CD14-positive monocyte (primary cell): ENCODE measurements at regions not wholly inside any gene's neighbourhood (a gene's known extent, or its start where the extent isn't known, plus 50 kb on each side); places are given as distances from the start of the nearest gene placed in this dataset.
A peak's percentile ranks its signal among the peaks of the same experiment; 100 is the strongest.

Source experiments
- DNase-seq, 3 donors: peaks; one replicate each; pipeline ENCODE4 v3.0.0-alpha.2; 2011 to 2022
- H2AFZ ChIP-seq: 2 replicates; pipeline ENCODE4 v1.6.0; 2012; ENCODE audit warnings: mild to moderate bottlenecking, low read depth, low read length, inconsistent platforms; ENCODE audit not compliant: insufficient read depth, poor library complexity, severe bottlenecking
- H3K27ac ChIP-seq, 2 donors: 1 replicate in 1 of 2; 2 replicates in 1 of 2; pipeline ENCODE4 v1.5.1; 2012 to 2013; ENCODE audit warnings: low read length in 2 of 2, control low read depth in 1 of 2, inconsistent platforms in 1 of 2, low read depth in 1 of 2, mild to moderate bottlenecking in 1 of 2
- H3K27me3 ChIP-seq, 2 donors: one replicate each; pipeline versions ENCODE4 v1.6.0 to v1.6.1; 2011 to 2013; ENCODE audit warnings: low read length in 2 of 2; ENCODE audit not compliant: control insufficient read depth in 2 of 2, insufficient read depth in 2 of 2
- H3K36me3 ChIP-seq, 2 donors: replicated peaks in 1 of 2; 1 replicate in 1 of 2; 2 replicates in 1 of 2; pipeline versions ENCODE4 v1.5.1 to v1.6.1; 2012 to 2013; ENCODE audit warnings: low read length in 2 of 2, control low read depth in 1 of 2, inconsistent platforms in 1 of 2, mild to moderate bottlenecking in 1 of 2; ENCODE audit not compliant: insufficient read depth in 2 of 2, control insufficient read depth in 1 of 2
- H3K4me1 ChIP-seq, 2 donors: 1 replicate in 1 of 2; 2 replicates in 1 of 2; pipeline versions ENCODE4 v1.5.1 to v1.6.1; 2012 to 2013; ENCODE audit warnings: low read length in 2 of 2, control low read depth in 1 of 2, inconsistent platforms in 1 of 2, mild to moderate bottlenecking in 1 of 2, moderate library complexity in 1 of 2; ENCODE audit not compliant: insufficient read depth in 2 of 2, control insufficient read depth in 1 of 2
- H3K4me2 ChIP-seq: replicated peaks from 2 replicates; pipeline ENCODE3; 2012; ENCODE audit warnings: low read length, moderate library complexity, mild to moderate bottlenecking; ENCODE audit not compliant: poor library complexity, severe bottlenecking; ENCODE audit errors: extremely low read depth
- H3K4me3 ChIP-seq, 3 experiments: fragments of 200-600 bp in 1 of 3; sonication (generic) in 1 of 3; replicated peaks in 1 of 3; 1 replicate in 2 of 3; 2 replicates in 1 of 3; pipeline ENCODE4 v1.5.1; 2011 to 2013; ENCODE audit warnings: low read length in 3 of 3, mild to moderate bottlenecking in 3 of 3, control low read depth in 2 of 3, low read depth in 2 of 3, inconsistent platforms in 1 of 3, moderate library complexity in 1 of 3
- H3K79me2 ChIP-seq: 2 replicates; pipeline ENCODE4 v1.6.0; 2012; ENCODE audit warnings: mild to moderate bottlenecking, control low read depth, inconsistent platforms, low read length, moderate library complexity; ENCODE audit not compliant: insufficient read depth
- H3K9ac ChIP-seq: 2 replicates; pipeline ENCODE4 v1.6.0; 2017; ENCODE audit warnings: low read length, mild to moderate bottlenecking; ENCODE audit not compliant: insufficient read depth, poor library complexity, severe bottlenecking
- H3K9me3 ChIP-seq, 2 donors: replicated peaks in 1 of 2; 1 replicate in 1 of 2; 2 replicates in 1 of 2; pipeline versions ENCODE4 v1.5.1 to v1.6.1; 2012 to 2013; ENCODE audit warnings: low read length in 2 of 2, control low read depth in 1 of 2; ENCODE audit not compliant: control insufficient read depth in 1 of 2, insufficient read depth in 1 of 2
- H4K20me1 ChIP-seq: 2 replicates; pipeline ENCODE4 v1.6.0; 2012; ENCODE audit warnings: mild to moderate bottlenecking, low read length, control low read depth, moderate library complexity; ENCODE audit not compliant: insufficient read depth
- H3K27ac Mint-ChIP-seq, 7 donors: one replicate each; pipeline ENCODE4 v1.8.0; 2020; ENCODE audit warnings: mild to moderate bottlenecking in 7 of 7, mixed read lengths in 7 of 7, moderate library complexity in 6 of 7, inconsistent platforms in 2 of 7
- H3K27me3 Mint-ChIP-seq, 3 donors: one replicate each; pipeline ENCODE4 v1.8.0; 2021 to 2022; ENCODE audit warnings: low read depth in 3 of 3, mild to moderate bottlenecking in 3 of 3, mixed read lengths in 3 of 3, moderate library complexity in 3 of 3, inconsistent platforms in 1 of 3
- H3K36me3 Mint-ChIP-seq, 2 donors: one replicate each; pipeline ENCODE4 v1.8.0; 2020; ENCODE audit warnings: mixed read lengths in 2 of 2, inconsistent platforms in 1 of 2, mild to moderate bottlenecking in 1 of 2
- H3K4me1 Mint-ChIP-seq: one replicate; pipeline ENCODE4 v1.8.0; 2020; ENCODE audit warnings: mild to moderate bottlenecking, mixed read lengths
- H3K4me3 Mint-ChIP-seq, 2 donors: one replicate each; pipeline ENCODE4 v1.8.0; 2020; ENCODE audit warnings: mild to moderate bottlenecking in 2 of 2, mixed read lengths in 2 of 2, moderate library complexity in 1 of 2
- H3K9me3 Mint-ChIP-seq, 7 donors: one replicate each; pipeline ENCODE4 v1.8.0; 2020 to 2022; ENCODE audit warnings: mixed read lengths in 7 of 7, mild to moderate bottlenecking in 6 of 7, moderate library complexity in 6 of 7, inconsistent platforms in 2 of 7
- WGBS: methylation state at CpG from one replicate; pipeline ENCODE4 v1.1.5; 2013; ENCODE audit warnings: missing lambda C conversion rate; ENCODE audit not compliant: insufficient coverage; 5-methylcytosine and 5-hydroxymethylcytosine counted together
- intact Hi-C, 2 donors: fragments of 100-400 bp; cut with micrococcal nuclease; formaldehyde crosslinking; loops; one replicate each; pipeline versions ENCODE4 v1.15.0 to v1.15.1; 2023
- TF ChIP-seq, protein P1 (sequence below): fragments of 200-600 bp; IDR thresholded peaks from one replicate; pipeline ENCODE4 v1.8.0; 2022; ENCODE audit warnings: antibody characterized with exemption, mild to moderate bottlenecking

DNA sequence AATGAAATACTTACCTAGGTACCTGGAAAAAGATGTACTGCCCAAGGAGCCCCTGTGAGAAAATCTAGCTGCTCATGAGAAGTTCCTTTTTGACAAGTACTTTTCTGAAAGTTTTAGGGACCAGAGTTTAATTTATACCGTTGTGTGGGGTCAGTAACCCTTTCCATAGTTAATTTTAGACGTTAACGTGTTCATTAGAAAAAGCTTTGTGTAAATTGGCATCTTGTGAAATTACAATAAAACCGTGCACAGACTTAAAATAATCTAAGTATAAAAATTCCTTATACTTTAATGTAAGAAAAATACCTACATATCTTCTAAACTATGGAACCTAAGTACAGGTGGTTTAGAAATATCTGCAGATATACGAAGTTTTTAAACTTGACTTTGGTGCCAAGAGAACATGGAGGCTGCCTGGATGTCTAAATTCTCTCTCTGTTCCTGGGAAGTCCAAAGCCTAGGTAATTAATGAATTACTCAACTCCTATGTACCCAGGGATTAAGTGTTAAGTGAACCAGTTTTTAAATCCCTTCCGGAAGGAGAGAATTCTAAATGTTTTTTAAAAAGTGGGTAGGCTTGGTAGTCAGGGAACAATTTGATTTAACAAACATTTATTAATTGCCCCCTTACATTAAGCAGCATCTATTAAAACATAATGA, 50.2 kb upstream of the PDX1 start:
- peaks cover 14 to 30% of the 10 kb centered on the region in 2 donors for H3K27me3 ChIP-seq
- WGBS: no CpG with 5 or more reads among the region's 6 CpGs
- H3K9me3 ChIP-seq: no peaks in the 10 kb centered on the region
- Mint-ChIP-seq H3K4me1 (no peaks in the 10 kb centered on the region), H3K27ac (no peak overlapping the region), H3K9me3 (no peaks in the 10 kb centered on the region), H3K4me3 (no peak overlapping the region), H3K36me3 (no peaks in the 10 kb centered on the region), H3K27me3 (peaks cover 10 to 42% (median 40%) of the 10 kb centered on the region in 3 donors)
- no peak overlapping the region for H3K27ac ChIP-seq
- H3K4me3 ChIP-seq: no peak overlapping the region
- H3K9ac ChIP-seq: no peak overlapping the region
- H3K4me2 ChIP-seq: no peak overlapping the region
- DNase-seq: no peak
- TF ChIP-seq, protein P1, sequence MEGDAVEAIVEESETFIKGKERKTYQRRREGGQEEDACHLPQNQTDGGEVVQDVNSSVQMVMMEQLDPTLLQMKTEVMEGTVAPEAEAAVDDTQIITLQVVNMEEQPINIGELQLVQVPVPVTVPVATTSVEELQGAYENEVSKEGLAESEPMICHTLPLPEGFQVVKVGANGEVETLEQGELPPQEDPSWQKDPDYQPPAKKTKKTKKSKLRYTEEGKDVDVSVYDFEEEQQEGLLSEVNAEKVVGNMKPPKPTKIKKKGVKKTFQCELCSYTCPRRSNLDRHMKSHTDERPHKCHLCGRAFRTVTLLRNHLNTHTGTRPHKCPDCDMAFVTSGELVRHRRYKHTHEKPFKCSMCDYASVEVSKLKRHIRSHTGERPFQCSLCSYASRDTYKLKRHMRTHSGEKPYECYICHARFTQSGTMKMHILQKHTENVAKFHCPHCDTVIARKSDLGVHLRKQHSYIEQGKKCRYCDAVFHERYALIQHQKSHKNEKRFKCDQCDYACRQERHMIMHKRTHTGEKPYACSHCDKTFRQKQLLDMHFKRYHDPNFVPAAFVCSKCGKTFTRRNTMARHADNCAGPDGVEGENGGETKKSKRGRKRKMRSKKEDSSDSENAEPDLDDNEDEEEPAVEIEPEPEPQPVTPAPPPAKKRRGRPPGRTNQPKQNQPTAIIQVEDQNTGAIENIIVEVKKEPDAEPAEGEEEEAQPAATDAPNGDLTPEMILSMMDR: peak; percentile 3
- H3K36me3 ChIP-seq: no peaks in the 10 kb centered on the region
- H3K4me1 ChIP-seq: no peaks in the 10 kb centered on the region
- no peaks in the 10 kb centered on the region for H4K20me1 ChIP-seq
- H2AFZ ChIP-seq: no peak overlapping the region
- no peaks in the 10 kb centered on the region for H3K79me2 ChIP-seq
- intact Hi-C loops: no loop called here
